ENCODE measurements at regions not wholly inside any gene's neighbourhood (a gene's known extent, or its start where the extent isn't known, plus 50 kb on each side); places are given as distances from the start of the nearest gene placed in this dataset.

DNA sequence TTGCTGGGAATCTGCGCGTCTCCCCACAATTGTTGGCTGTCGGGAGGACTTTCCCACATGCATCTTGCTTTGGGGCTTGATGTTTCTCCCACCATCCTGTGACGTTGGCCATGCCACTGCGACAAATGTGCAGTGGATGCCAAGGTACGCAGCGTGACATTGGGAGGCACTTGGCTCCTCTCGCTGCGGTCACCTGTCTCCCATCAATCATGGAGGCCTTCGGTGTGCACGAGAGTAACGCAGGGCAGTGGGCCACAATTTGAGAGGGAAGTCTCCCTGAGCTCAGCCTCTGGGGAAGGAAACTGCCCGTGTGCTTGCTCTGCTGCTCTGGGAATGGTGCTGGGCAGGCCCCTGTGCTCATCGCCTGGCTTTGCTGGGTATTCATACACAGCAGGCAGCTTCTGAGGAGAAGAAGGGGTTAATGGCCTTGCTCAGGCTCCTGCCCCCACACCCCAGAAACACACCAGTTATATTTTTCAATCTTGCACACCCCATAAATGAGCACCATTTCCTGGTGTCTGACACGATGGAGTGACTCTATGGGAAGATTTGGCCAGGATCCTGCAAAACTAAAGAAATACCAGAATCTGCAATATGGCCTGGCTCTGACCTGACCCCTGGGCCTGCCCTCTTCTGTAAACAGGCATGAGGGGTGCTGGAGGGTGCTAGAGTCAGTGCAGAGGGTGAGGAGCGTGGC, 153.5 kb downstream of the ADAMTS15 start:
- Mint-ChIP-seq H3K4me3 (no peak overlapping the region), H3K36me3 (ENCODE audit: low read depth) (no peaks in the 10 kb centered on the region), H3K27me3 (ENCODE audit: insufficient read depth) (no peaks in the 10 kb centered on the region), H3K9me3 (peaks cover 3% of the 10 kb centered on the region), H3K27ac (no peak overlapping the region), H3K4me1 (ENCODE audit: low read depth) (no peaks in the 10 kb centered on the region)
- intact Hi-C loops (cut with micrococcal nuclease): no loop called here
- no peak for DNase-seq (ENCODE audit: low spot score)

DNA sequence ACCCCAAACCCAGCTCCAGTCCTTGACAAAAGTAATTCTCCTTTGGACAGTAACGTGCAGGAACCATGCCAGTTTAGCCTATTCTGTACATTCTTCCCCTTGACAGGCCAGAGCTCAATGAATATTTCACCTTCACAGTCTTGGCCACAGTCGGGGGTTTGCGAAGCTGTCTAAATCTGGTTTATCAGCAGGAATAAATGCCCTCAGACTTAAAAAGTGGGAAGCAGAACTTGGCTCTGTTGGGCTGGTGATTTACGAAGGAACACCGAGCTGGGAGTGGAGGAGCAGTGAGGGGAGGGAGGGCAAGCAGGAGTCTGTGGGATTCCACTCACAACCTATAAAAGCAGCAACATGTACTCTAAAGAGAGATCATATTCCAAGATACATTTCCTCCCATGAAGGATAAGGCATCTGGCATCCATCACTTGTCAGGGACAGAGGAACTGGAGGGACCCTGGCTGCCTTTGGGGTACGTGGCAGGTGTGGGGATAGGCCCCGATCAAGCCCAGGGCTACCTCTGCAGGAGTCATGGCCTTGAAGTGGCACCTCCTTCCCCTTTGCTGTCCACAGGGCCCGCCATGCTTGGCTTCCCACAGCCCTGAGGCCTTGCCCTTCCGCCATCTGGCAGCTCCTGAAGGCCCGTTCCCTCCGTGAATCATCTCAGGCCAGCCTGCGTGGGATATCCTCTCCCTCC, 154.3 kb downstream of the ADAMTS15 start:
- H3K4me1 Mint-ChIP-seq (ENCODE audit: low read depth): no peaks in the 10 kb centered on the region
- no peak overlapping the region for H3K4me3 Mint-ChIP-seq
- H3K27ac Mint-ChIP-seq: no peak overlapping the region
- DNase-seq (ENCODE audit: low spot score): no peak
- intact Hi-C loops (cut with micrococcal nuclease): no loop called here
- no peaks in the 10 kb centered on the region for H3K27me3 Mint-ChIP-seq (ENCODE audit: insufficient read depth)
- H3K36me3 Mint-ChIP-seq (ENCODE audit: low read depth): no peaks in the 10 kb centered on the region
- H3K9me3 Mint-ChIP-seq: peaks cover 3% of the 10 kb centered on the region

DNA sequence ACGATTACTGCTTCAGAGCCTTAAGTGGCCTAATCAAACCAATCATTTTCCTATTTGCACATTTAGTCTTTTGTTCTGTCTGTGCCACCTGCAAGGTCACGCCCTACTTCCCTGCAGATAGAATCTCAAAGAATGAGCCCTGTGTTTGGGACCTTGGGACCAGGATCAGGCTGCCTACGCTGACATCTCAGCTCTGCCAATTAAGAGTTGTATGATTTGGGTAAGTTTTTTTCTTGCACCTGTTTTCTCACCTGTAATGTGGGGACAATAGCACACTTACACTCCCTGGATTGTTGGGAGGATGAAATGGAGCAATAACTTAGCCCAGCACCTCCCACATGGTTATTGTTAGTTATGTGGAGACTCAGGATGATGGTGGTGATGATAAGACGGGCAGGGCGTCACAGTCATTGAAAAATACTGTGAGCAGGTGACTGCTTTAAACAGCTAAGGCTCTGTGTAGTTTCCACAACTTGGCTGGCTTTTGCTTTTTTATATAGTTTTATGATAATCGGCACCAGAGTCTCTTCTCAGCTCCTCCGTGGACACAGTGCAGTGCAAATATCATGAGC, 155.0 kb downstream of the ADAMTS15 start:
- Mint-ChIP-seq H3K27ac (no peak overlapping the region), H3K27me3 (ENCODE audit: insufficient read depth) (no peaks in the 10 kb centered on the region), H3K4me3 (no peak overlapping the region), H3K9me3 (peaks cover 3% of the 10 kb centered on the region), H3K36me3 (ENCODE audit: low read depth) (no peaks in the 10 kb centered on the region), H3K4me1 (ENCODE audit: low read depth) (no peaks in the 10 kb centered on the region)
- DNase-seq (ENCODE audit: low spot score): no peak
- intact Hi-C loops (cut with micrococcal nuclease): no loop called here

DNA sequence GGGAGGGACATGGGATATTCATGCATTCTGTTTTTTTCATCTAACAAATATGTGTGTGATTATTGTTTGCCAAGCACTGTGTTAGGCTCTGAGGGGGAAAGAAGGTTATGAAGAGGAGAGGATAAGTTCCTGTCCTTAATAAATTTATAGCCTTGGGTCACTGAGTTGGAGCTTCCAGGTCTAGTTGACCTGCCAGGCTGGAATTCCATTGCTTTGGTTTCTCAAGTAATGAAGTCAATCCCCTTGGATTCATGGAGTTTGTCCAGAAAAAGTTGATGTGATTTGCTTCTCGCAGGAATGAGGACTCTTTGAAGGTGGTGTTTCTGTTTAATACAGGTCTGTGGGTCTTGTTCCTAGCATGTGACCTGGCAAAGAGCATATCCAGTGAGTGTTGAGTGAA, 156.2 kb downstream of the ADAMTS15 start:
- intact Hi-C loops (cut with micrococcal nuclease): no loop called here
- Mint-ChIP-seq H3K4me1 (ENCODE audit: low read depth) (no peaks in the 10 kb centered on the region), H3K4me3 (no peak overlapping the region), H3K36me3 (ENCODE audit: low read depth) (no peaks in the 10 kb centered on the region), H3K9me3 (peaks cover 3% of the 10 kb centered on the region), H3K27me3 (ENCODE audit: insufficient read depth) (no peaks in the 10 kb centered on the region), H3K27ac (no peak overlapping the region)
- no peak for DNase-seq (ENCODE audit: low spot score)

DNA sequence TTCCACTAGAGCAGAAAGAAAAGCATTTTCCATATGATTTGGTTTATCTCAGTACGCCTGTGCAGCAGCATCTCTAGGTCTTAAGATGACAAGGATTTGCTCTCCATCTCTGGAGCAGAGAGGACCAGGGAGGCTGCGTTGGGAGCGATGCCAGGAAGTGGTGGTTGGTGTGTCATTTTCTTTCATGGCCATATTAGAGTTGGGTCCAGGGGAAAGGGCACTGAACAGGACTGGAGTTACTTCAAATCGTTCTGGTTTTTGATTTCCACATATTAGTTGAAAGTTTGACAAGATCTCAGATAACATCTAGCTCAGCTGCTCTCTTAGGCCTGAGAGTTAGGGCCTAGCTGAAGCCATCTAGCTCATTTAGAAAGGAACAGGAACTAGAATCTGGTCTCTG, 157.7 kb downstream of the ADAMTS15 start:
- no peak overlapping the region for H3K4me3 Mint-ChIP-seq
- intact Hi-C loops (cut with micrococcal nuclease): no loop called here
- no peak for DNase-seq (ENCODE audit: low spot score)
- H3K27ac Mint-ChIP-seq: no peak overlapping the region
- H3K9me3 Mint-ChIP-seq: peaks cover under 1% of the 10 kb centered on the region
- no peaks in the 10 kb centered on the region for H3K4me1 Mint-ChIP-seq (ENCODE audit: low read depth)
- H3K36me3 Mint-ChIP-seq (ENCODE audit: low read depth): no peaks in the 10 kb centered on the region
- H3K27me3 Mint-ChIP-seq (ENCODE audit: insufficient read depth): no peaks in the 10 kb centered on the region

DNA sequence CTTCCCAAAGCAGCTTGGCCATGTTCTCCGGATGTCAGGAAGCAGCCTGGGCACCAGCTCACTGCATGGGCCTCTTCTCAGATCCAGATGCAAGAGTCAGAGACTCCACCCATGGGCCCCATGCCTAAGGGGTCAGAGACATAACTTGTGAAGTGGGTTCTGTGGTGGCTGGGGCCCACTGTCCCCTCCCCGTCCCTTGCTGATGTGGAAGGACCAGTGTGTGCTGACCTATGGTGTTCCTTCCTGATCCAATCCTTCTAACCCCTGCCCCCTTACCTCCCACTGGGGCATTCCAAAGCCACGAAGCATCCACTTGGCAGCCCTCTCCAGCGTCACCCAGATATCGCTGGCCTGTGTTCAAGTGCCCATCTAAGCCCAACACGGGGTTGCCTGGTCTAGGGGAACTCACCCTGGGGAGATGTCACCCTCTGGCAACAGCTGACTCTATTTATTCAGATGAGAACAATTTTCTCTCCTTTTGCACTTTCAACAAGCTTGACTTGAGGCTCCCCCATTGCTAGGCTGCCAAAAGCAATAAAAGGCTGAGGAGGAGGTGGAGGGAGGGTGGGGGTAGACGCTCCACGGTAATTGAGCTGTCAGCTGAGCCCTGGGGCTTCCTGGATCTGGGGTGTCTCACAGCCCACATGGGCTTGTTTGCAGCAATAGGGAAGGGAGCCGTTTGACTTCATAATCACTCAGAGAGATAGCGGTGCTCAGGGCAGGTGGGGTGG, 158.5 kb downstream of the ADAMTS15 start:
- no peak overlapping the region for H3K4me3 Mint-ChIP-seq
- H3K9me3 Mint-ChIP-seq: no peaks in the 10 kb centered on the region
- intact Hi-C loops (cut with micrococcal nuclease): no loop called here

DNA sequence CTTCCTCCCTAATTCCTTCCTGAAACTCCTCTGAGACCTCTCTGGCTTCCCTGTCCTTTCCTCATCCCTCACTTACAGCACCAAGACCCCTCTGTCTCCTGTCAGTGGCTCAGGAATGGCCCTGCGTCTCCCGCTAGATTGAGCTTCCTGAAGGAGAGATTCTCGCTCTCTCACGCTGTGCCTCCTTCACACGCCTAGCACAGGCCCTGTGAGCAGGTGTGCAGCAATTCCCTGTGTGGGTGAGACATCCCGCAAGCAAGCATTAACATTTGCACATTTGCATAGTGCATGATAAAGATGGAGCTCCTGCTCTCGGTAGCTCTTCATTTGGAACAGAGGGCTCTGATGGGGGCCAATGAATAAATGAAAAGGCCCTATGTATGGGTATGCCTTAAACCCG, 159.8 kb downstream of the ADAMTS15 start:
- no peaks in the 10 kb centered on the region for H3K4me1 Mint-ChIP-seq (ENCODE audit: low read depth)
- intact Hi-C loops (cut with micrococcal nuclease): no loop called here
- H3K27ac Mint-ChIP-seq: no peak overlapping the region
- no peaks in the 10 kb centered on the region for H3K9me3 Mint-ChIP-seq
- no peaks in the 10 kb centered on the region for H3K27me3 Mint-ChIP-seq (ENCODE audit: insufficient read depth)
- DNase-seq (ENCODE audit: low spot score): no peak
- no peak overlapping the region for H3K4me3 Mint-ChIP-seq
- no peaks in the 10 kb centered on the region for H3K36me3 Mint-ChIP-seq (ENCODE audit: low read depth)

More for the DNA sequence above, 158.5 kb downstream of the ADAMTS15 start:
- Mint-ChIP-seq H3K27ac (no peak overlapping the region), H3K4me1 (ENCODE audit: low read depth) (no peaks in the 10 kb centered on the region), H3K36me3 (ENCODE audit: low read depth) (no peaks in the 10 kb centered on the region), H3K27me3 (ENCODE audit: insufficient read depth) (no peaks in the 10 kb centered on the region)
- no peak for DNase-seq (ENCODE audit: low spot score)

DNA sequence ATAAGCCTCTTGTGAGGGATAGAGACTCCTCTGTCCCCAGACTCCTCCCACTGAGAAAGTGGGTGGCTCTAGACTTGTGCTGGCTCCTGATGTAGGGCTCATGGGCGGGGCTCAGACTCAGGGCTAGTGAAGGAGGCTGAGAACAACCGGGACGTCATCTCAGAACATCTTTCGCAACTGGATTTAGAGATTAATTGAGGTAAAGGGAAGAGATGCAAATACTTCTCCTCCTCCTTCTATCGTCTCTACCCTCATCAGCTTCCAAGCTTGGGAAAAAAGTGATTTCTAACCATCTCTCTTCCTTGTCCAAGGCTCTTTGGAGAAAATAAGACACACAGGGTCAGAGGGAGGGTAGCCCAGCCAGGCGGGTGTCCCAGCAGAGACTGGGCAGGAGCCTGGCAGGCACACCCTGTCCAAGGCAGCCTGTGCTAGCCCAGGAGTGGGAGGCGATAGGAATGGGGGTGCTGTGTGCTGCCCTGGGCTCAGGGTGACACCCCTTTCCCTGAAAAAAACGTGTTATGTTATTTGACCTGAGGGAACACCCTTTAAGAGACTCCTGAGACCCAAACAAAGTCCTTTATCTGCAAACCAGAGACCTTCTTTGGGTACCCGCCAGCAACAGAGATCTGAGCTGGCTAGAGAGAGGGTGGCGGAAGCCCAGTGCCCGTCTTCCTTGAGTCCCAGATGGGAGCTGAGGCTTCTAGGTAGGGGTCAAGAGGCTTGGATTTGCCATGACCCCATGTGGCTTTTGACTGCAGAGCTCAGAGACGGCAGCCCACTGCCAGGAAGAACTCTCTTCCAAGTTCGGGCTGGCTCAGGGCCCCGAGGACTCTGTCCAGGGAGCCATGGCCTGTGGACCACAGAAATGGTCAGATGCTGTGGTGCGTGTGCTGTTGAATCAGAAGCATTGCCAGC, 160.9 kb downstream of the ADAMTS15 start:
- no peaks in the 10 kb centered on the region for H3K4me1 Mint-ChIP-seq (ENCODE audit: low read depth)

DNA sequence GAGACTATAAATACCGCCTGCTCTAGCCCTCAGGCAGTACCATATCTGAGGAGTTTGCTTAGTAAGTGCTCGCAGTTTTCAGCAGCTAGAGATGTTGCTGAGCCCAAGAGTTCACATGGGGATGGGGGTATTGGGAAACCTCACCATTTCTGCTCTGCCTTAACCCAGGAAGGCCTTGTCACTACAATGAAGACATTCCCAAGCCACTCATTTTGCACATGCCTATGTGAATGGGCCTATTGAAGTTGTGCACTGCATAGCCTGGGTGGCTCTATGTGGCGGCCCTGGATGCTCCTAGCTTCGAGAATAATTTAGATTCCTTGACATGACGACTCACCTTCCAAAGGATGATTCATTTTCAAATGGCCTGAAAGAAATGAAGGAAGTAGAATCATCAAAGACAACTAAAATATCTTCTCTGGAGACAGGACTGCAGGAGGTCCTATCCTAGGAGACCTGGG, 163.4 kb downstream of the ADAMTS15 start:
- Mint-ChIP-seq H3K4me1 (ENCODE audit: low read depth) (no peaks in the 10 kb centered on the region), H3K27ac (no peak overlapping the region), H3K9me3 (no peaks in the 10 kb centered on the region), H3K27me3 (ENCODE audit: insufficient read depth) (no peaks in the 10 kb centered on the region), H3K36me3 (ENCODE audit: low read depth) (no peaks in the 10 kb centered on the region), H3K4me3 (no peak overlapping the region)
- intact Hi-C loops (cut with micrococcal nuclease): no loop called here
- no peak for DNase-seq (ENCODE audit: low spot score)

More for the DNA sequence above, 160.9 kb downstream of the ADAMTS15 start:
- H3K4me3 Mint-ChIP-seq: no peak overlapping the region
- no peaks in the 10 kb centered on the region for H3K9me3 Mint-ChIP-seq
- no peaks in the 10 kb centered on the region for H3K36me3 Mint-ChIP-seq (ENCODE audit: low read depth)
- H3K27ac Mint-ChIP-seq: no peak overlapping the region
- DNase-seq (ENCODE audit: low spot score): no peak
- intact Hi-C loops (cut with micrococcal nuclease): no loop called here
- no peaks in the 10 kb centered on the region for H3K27me3 Mint-ChIP-seq (ENCODE audit: insufficient read depth)

DNA sequence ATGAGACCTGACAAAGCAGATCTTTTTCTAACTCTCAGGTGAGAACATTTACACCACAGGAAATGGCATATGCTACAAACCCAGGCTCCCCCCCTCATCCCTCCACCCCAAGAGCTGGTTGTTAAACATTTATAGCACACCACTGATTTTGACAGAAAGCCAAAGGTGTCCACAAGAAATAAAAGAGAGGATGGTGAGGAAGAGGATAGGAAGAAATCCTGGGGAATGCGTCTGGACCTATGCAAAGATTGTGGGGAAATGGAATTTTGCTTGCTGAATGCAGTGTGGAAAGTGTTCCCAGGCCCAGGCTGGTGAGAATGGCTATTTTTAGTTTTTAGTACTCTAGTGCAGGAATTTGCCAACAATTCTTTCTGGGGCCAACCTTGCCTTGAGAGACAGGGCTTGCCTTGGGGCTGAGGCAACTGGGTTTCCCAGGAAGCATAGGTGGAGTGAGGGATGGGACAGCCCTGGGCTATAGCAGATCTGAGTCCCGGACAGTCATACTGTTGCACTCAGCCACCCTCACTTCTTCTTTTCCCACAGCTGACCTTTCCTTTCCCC, 163.9 kb downstream of the ADAMTS15 start:
- Mint-ChIP-seq H3K9me3 (no peaks in the 10 kb centered on the region), H3K36me3 (ENCODE audit: low read depth) (no peaks in the 10 kb centered on the region), H3K27ac (no peak overlapping the region), H3K27me3 (ENCODE audit: insufficient read depth) (no peaks in the 10 kb centered on the region), H3K4me1 (ENCODE audit: low read depth) (no peaks in the 10 kb centered on the region), H3K4me3 (no peak overlapping the region)
- no peak for DNase-seq (ENCODE audit: low spot score)
- intact Hi-C loops (cut with micrococcal nuclease): no loop called here

DNA sequence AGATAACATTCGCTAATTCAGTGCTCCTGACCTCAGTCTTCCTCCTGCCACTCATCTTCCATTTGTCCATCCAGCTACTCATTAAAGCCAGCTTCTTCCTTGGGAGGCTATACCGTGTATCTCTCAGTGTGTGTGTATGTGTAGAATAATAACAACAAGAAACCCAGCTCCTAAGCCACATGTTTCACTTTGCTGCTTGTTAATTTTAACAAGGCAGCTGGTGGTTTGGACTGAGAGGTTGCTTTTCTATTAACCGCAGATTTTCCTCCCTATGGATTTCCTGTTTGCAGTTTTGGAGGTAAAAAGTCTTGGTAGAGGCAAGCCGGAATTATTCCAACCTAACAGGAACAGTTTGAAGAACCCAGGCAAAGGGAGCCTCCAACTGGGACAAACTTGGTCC, 165.0 kb downstream of the ADAMTS15 start:
- no peaks in the 10 kb centered on the region for H3K9me3 Mint-ChIP-seq
- H3K36me3 Mint-ChIP-seq (ENCODE audit: low read depth): no peaks in the 10 kb centered on the region
- intact Hi-C loops (cut with micrococcal nuclease): no loop called here
- no peaks in the 10 kb centered on the region for H3K4me1 Mint-ChIP-seq (ENCODE audit: low read depth)
- H3K27ac Mint-ChIP-seq: no peak overlapping the region
- no peaks in the 10 kb centered on the region for H3K27me3 Mint-ChIP-seq (ENCODE audit: insufficient read depth)
- no peak for DNase-seq (ENCODE audit: low spot score)
- no peak overlapping the region for H3K4me3 Mint-ChIP-seq

DNA sequence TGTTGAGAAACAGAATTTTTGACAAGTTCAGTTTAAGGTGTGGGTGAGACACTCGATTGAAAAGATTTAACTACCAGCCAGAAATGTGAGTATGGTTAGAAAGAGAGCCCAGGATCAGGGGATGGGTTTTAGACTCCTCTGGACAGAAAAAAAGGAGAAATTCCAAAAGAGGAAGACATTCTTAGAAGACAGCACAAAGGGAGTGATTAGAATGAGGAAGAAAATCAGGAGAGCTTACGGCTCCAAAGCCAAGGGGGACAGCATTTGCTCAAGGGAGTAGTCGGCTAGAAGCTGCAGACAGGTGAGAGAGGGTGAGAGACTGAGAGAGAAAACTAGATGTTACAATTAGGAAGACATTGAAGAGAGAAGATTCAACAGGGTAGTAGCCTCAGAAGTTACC, 166.1 kb downstream of the ADAMTS15 start:
- peaks cover 2% of the 10 kb centered on the region for H3K27me3 Mint-ChIP-seq (ENCODE audit: insufficient read depth)
- no peak overlapping the region for H3K4me3 Mint-ChIP-seq
- no peak for DNase-seq (ENCODE audit: low spot score)
- no peaks in the 10 kb centered on the region for H3K36me3 Mint-ChIP-seq (ENCODE audit: low read depth)
- no peaks in the 10 kb centered on the region for H3K4me1 Mint-ChIP-seq (ENCODE audit: low read depth)
- no peaks in the 10 kb centered on the region for H3K9me3 Mint-ChIP-seq
- H3K27ac Mint-ChIP-seq: no peak overlapping the region
- intact Hi-C loops (cut with micrococcal nuclease): no loop called here
